Activated CD4-positive, alpha-beta memory T cell treated with anti-CD3 and anti-CD28 coated beads, Interleukin-2, amount 10 ng/mL, durations not matched to agents 7 days and 5 days (primary cell): ENCODE measurements at regions not wholly inside any gene's neighbourhood (a gene's known extent, or its start where the extent isn't known, plus 50 kb on each side); places are given as distances from the start of the nearest gene placed in this dataset.

ENCODE experiments used
- CTCF ChIA-PET: fragments of 350-600 bp; sonication (Branson Sonifier 250); formaldehyde crosslinking; loops from one replicate; lab custom pipeline; 2021; ENCODE audit warnings: antibody characterized with exemption, inconsistent platforms; lab: Charles Lee
- POLR2A ChIA-PET: fragments of 350-600 bp; sonication (Branson Sonifier 250); formaldehyde crosslinking; loops from one replicate; lab custom pipeline; 2021; ENCODE audit warnings: antibody characterized with exemption; lab: Charles Lee
- DNase-seq: peaks from one replicate; pipeline ENCODE4 v3.0.0-alpha.2; 2020
- H3K27ac Mint-ChIP-seq: one replicate; pipeline ENCODE4 v1.8.0; 2021; ENCODE audit warnings: mild to moderate bottlenecking, mixed read lengths
- H3K27me3 Mint-ChIP-seq: one replicate; pipeline ENCODE4 v1.8.0; 2021; ENCODE audit warnings: mixed read lengths
- H3K36me3 Mint-ChIP-seq: one replicate; pipeline ENCODE4 v1.8.0; 2021; ENCODE audit warnings: low read depth, mixed read lengths
- H3K4me1 Mint-ChIP-seq: one replicate; pipeline ENCODE4 v1.8.0; 2021; ENCODE audit warnings: mixed read lengths
- H3K4me3 Mint-ChIP-seq: one replicate; pipeline ENCODE4 v1.8.0; 2021; ENCODE audit warnings: mild to moderate bottlenecking, mixed read lengths
- H3K9me3 Mint-ChIP-seq: one replicate; pipeline ENCODE4 v1.8.0; 2021; ENCODE audit warnings: mixed read lengths

DNA sequence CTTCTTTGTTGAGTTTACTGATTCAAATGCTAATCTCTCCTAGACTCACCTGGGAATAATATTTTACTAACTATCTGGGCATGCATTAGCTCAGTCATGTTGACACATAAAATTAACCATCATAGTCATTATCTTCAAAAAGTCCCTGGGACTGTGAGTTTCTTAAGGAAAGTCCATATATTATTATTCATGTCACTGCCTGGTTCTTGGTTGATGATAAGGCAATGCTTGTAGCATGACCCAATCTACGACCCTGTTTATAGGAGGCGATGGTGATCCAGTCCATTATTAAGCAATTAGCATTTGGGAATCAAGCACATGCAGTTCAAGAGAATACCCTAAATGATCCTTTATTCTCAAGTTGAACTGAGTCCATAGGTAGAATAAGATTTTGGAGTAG, 54.8 kb upstream of the MPHOSPH6 start:
- POLR2A ChIA-PET = no interaction called here
- Mint-ChIP-seq H3K36me3 (no peaks in the 10 kb centered on the region), H3K4me1 (no peaks in the 10 kb centered on the region), H3K4me3 (no peak overlapping the region), H3K27ac (no peak overlapping the region), H3K27me3 (peaks cover 4% of the 10 kb centered on the region), H3K9me3 (no peaks in the 10 kb centered on the region)
- DNase-seq = no peak
- CTCF ChIA-PET = interaction anchor here (1.0 to 2.0 kb wide), 3 partner anchors 7 to 338 kb away, joined by 3 to 6 read pairs (median 4); no protein-coding TSS in a partner anchor

DNA sequence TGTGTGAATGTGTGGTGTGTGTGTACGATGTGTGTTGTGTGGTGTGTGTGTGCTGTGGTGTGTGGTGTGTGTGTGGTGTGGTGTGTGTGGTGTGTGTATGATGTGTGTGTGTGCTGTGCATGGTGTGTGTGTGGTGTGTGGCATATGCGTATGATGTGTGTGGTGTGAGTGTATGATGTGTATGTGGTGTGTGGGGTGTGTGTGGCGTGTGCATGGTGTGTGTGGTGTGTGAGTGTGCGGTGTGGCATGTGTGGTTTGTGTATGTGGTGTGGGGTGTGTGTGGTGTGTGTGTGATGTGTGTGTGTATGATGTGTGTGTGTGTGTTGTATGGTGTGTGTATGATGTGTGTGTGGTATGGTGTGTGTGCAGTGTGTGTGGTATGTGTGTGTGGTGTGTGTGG, 50.5 kb upstream of the MPHOSPH6 start:
- no peak for DNase-seq
- H3K27ac Mint-ChIP-seq = no peak overlapping the region
- ChIA-PET POLR2A (no interaction called here), CTCF (no interaction called here)
- H3K27me3 Mint-ChIP-seq = peaks cover 8% of the 10 kb centered on the region
- H3K36me3 Mint-ChIP-seq = no peaks in the 10 kb centered on the region
- H3K9me3 Mint-ChIP-seq = no peaks in the 10 kb centered on the region
- H3K4me3 Mint-ChIP-seq = no peak overlapping the region
- no peaks in the 10 kb centered on the region for H3K4me1 Mint-ChIP-seq
